DND-41 (cell line): ENCODE measurements at regions not wholly inside any gene's neighbourhood (a gene's known extent, or its start where the extent isn't known, plus 50 kb on each side); places are given as distances from the start of the nearest gene placed in this dataset.

Source experiments
- ATAC-seq: fragments of 200-7000 bp; cut with Tn5 transposase; 3 replicates; pipeline ENCODE4 v1.9.1; 2021; ENCODE audit warnings: low read depth; ENCODE audit not compliant: insufficient read depth
- DNase-seq: peaks from one replicate; pipeline ENCODE4 v3.0.0-alpha.2; 2020
- H2AFZ ChIP-seq: 2 replicates; pipeline ENCODE4 v1.6.0; 2012; ENCODE audit warnings: low read depth, low read length
- H3K27ac ChIP-seq: 2 replicates; pipeline ENCODE4 v1.5.1; 2012; ENCODE audit warnings: low read length, inconsistent platforms
- H3K27me3 ChIP-seq: fragments of 200-600 bp; sonication (generic); 2 replicates; pipeline ENCODE4 v1.6.0; 2012; ENCODE audit warnings: low read length, mild to moderate bottlenecking, inconsistent platforms; ENCODE audit not compliant: insufficient read depth, poor library complexity
- H3K36me3 ChIP-seq: 2 replicates; pipeline ENCODE4 v1.5.1; 2012; ENCODE audit warnings: low read length, inconsistent platforms; ENCODE audit not compliant: insufficient read depth
- H3K4me1 ChIP-seq: 2 replicates; pipeline ENCODE4 v1.5.1; 2012; ENCODE audit warnings: mild to moderate bottlenecking, low read length; ENCODE audit not compliant: insufficient read depth
- H3K4me2 ChIP-seq: 2 replicates; pipeline ENCODE4 v1.6.0; 2012; ENCODE audit warnings: mild to moderate bottlenecking, moderate library complexity, low read length, inconsistent platforms; ENCODE audit not compliant: insufficient read depth
- H3K4me3 ChIP-seq, 2 experiments: fragments of 200-600 bp in 1 of 2; shearing (Covaris generic) in 1 of 2; 2 replicates each; pipeline ENCODE4 v1.5.1; 2012 to 2016; ENCODE audit warnings: inconsistent platforms in 2 of 2, low read length in 2 of 2, mild to moderate bottlenecking in 2 of 2, low read depth in 1 of 2, moderate library complexity in 1 of 2
- H3K79me2 ChIP-seq: 2 replicates; pipeline ENCODE4 v1.6.0; 2012; ENCODE audit warnings: low read length, inconsistent platforms; ENCODE audit not compliant: insufficient read depth
- H3K9ac ChIP-seq: 2 replicates; pipeline ENCODE4 v1.6.0; 2012; ENCODE audit warnings: low read depth, mild to moderate bottlenecking, inconsistent platforms, low read length, moderate library complexity
- H3K9me3 ChIP-seq: 2 replicates; pipeline ENCODE4 v1.5.1; 2012; ENCODE audit warnings: low read length, moderate library complexity, mild to moderate bottlenecking, inconsistent platforms; ENCODE audit not compliant: insufficient read depth, severe bottlenecking
- H4K20me1 ChIP-seq: 2 replicates; pipeline ENCODE4 v1.6.0; 2012; ENCODE audit warnings: low read length; ENCODE audit not compliant: insufficient read depth
- CTCF ChIP-seq: IDR thresholded peaks from 2 replicates; pipeline ENCODE4 v1.5.1; 2012; ENCODE audit warnings: borderline replicate concordance, low read length, moderate library complexity, mild to moderate bottlenecking; ENCODE audit not compliant: poor library complexity, severe bottlenecking; ENCODE audit errors: extremely low read depth
- EZH2 ChIP-seq: IDR thresholded peaks from 3 replicates; pipeline ENCODE4 v1.6.1; 2012; ENCODE audit warnings: borderline replicate concordance, low read depth, mild to moderate bottlenecking, moderate library complexity, low read length, inconsistent platforms; ENCODE audit not compliant: severe bottlenecking

GRCh38 chr9:129402931-129403778 is 217.7 kb downstream of the C9orf50 start:
- Histone ChIP-seq H3K36me3 (no peaks in the 10 kb centered on the region), H3K9ac (no peak overlapping the region), H3K4me2 (no peak overlapping the region), H3K9me3 (no peaks in the 10 kb centered on the region), H2AFZ (no peak overlapping the region), H3K27me3 (no peaks in the 10 kb centered on the region), H3K79me2 (no peaks in the 10 kb centered on the region), H3K4me1 (0 out of 2 replicates have a peak, but pooled peaks cover 2% of the 10 kb centered on the region), H3K27ac (no peak overlapping the region), H4K20me1 (no peaks in the 10 kb centered on the region), H3K4me3 (no peak overlapping the region)
- no peak for DNase-seq
- no peak for TF ChIP-seq CTCF
- no peak for TF ChIP-seq EZH2
- ATAC-seq: no peak

GRCh38 chr9:129402371-129402739 is 218.5 kb downstream of the C9orf50 start:
- no peaks in the 10 kb centered on the region for H3K9me3 ChIP-seq
- H3K79me2 ChIP-seq: no peaks in the 10 kb centered on the region
- no peaks in the 10 kb centered on the region for H4K20me1 ChIP-seq
- no peak overlapping the region for H2AFZ ChIP-seq
- H3K27ac ChIP-seq: no peak overlapping the region
- no peak overlapping the region for H3K4me2 ChIP-seq
- H3K4me3 ChIP-seq: no peak overlapping the region
- H3K36me3 ChIP-seq: no peaks in the 10 kb centered on the region
- TF ChIP-seq CTCF (no peak), EZH2 (no peak)
- 0 out of 2 replicates have a peak, but pooled peaks cover 2% of the 10 kb centered on the region for H3K4me1 ChIP-seq
- no peak for DNase-seq
- no peak for ATAC-seq
- no peak overlapping the region for H3K9ac ChIP-seq
- no peaks in the 10 kb centered on the region for H3K27me3 ChIP-seq

- no peak overlapping the region for H3K27ac ChIP-seq
- no peak overlapping the region for H3K4me2 ChIP-seq
- H3K79me2 ChIP-seq: no peaks in the 10 kb centered on the region
- no peaks in the 10 kb centered on the region for H3K9me3 ChIP-seq
- no peaks in the 10 kb centered on the region for H3K27me3 ChIP-seq
- no peak for TF ChIP-seq EZH2
- TF ChIP-seq CTCF: no peak
- peak; percentile 12 for DNase-seq
- H4K20me1 ChIP-seq: no peaks in the 10 kb centered on the region
- no peak for ATAC-seq
- H2AFZ ChIP-seq: no peak overlapping the region
- 0 out of 2 replicates have a peak, but pooled peaks cover 2% of the 10 kb centered on the region for H3K4me1 ChIP-seq
- H3K4me3 ChIP-seq: no peak overlapping the region
- no peaks in the 10 kb centered on the region for H3K36me3 ChIP-seq
- H3K9ac ChIP-seq: no peak overlapping the region
These were observed 219.1 kb downstream of the C9orf50 start for GRCh38 chr9:129401623-129402370.
